Vagina (tissue), 2 donors: ENCODE measurements at regions not wholly inside any gene's neighbourhood (a gene's known extent, or its start where the extent isn't known, plus 50 kb on each side); places are given as distances from the start of the nearest gene placed in this dataset.

Experiments used
- CTCF ChIP-seq, 3 experiments: fragments of 450-650 bp in 2 of 3; fragments of 200-600 bp in 1 of 3; sonication (generic) in 1 of 3; IDR thresholded peaks; one replicate each; pipeline ENCODE4 v1.5.1; 2017 to 2019; ENCODE audit warnings: antibody characterized with exemption in 3 of 3, mild to moderate bottlenecking in 2 of 3, moderate library complexity in 2 of 3
- POLR2AphosphoS5 ChIP-seq, 2 donors: sonication (generic); formaldehyde crosslinking; IDR thresholded peaks; one replicate each; pipeline ENCODE4 v1.9.0; 2017; ENCODE audit warnings: antibody characterized with exemption in 2 of 2, mild to moderate bottlenecking in 2 of 2, low read depth in 1 of 2; ENCODE audit not compliant: insufficient read depth in 1 of 2

- no peak for TF ChIP-seq CTCF (IDR thresholded peaks at IDR 0.05)
- TF ChIP-seq POLR2AphosphoS5 (IDR thresholded peaks at IDR 0.05; ENCODE audit: insufficient read depth in 1 of 2, low read depth in 1 of 2), result no peak
Observed at GRCh38 chr7:91551377-91552175, 287.3 kb downstream of the FZD1 start.
